K562 (cell line): ENCODE measurements at regions not wholly inside any gene's neighbourhood (a gene's known extent, or its start where the extent isn't known, plus 50 kb on each side); places are given as distances from the start of the nearest gene placed in this dataset.

Experiments
- ATAC-seq: fragments of 200-7000 bp; cut with Tn5 transposase; 3 replicates; pipeline ENCODE4 v1.9.1; 2020; ENCODE audit warnings: moderate library complexity
- BruUV-seq: library from RNA; stranded (reverse); fragments of 400-500 nt; replicated peaks from 2 replicates; lab custom pipeline; 2021; lab: Mats Ljungman, UMichigan
- CTCF ChIA-PET: fragments of 300-600 bp; formaldehyde crosslinking; extraction: SDS; loops from one replicate; lab custom pipeline; 2021; ENCODE audit warnings: low intra/inter-chr PET ratio; lab: Yijun Ruan, JAX
- POLR2A ChIA-PET: fragments of 300-600, 350-650 bp; sonication (Branson Sonifier 250); formaldehyde crosslinking; extraction: SDS; loops from one replicate; lab custom pipeline; 2021; ENCODE audit warnings: antibody characterized with exemption, inconsistent platforms; lab: Yijun Ruan, JAX
- DNase-seq, 4 experiments: peaks; one replicate each; pipeline versions ENCODE4 v3.0.0 to v3.0.0-alpha.2; 2011 to 2018; ENCODE audit warnings: low spot score in 3 of 4, mixed read lengths in 3 of 4; ENCODE audit errors: extremely low read depth in 1 of 4
- FAIRE-seq: peaks from 2 replicates; lab custom pipeline; 2011; peaks lifted over from hg19 to GRCh38; lab: Jason Lieb, UNC
- H2AFZ ChIP-seq: 2 replicates; pipeline ENCODE4 v1.6.0; 2011; ENCODE audit warnings: low read depth, low read length, control low read depth, inconsistent platforms
- H3K27ac ChIP-seq: fragments of 200-600 bp; 3 replicates; pipeline ENCODE4 v1.8.0; 2011; ENCODE audit warnings: low read depth, mild to moderate bottlenecking, control low read depth, inconsistent platforms, low read length, moderate library complexity, mixed read lengths; ENCODE audit errors: extremely low read depth
- H3K27me3 ChIP-seq, 2 experiments: fragments of 300-600 bp in 1 of 2; 2 replicates in 1 of 2; 3 replicates in 1 of 2; pipeline versions ENCODE4 v1.6.0 to v1.8.0; 2011; ENCODE audit warnings: inconsistent platforms in 2 of 2, low read length in 2 of 2, mild to moderate bottlenecking in 1 of 2, mixed read lengths in 1 of 2, moderate library complexity in 1 of 2; ENCODE audit not compliant: control insufficient read depth in 2 of 2, insufficient read depth in 2 of 2
- H3K36me3 ChIP-seq: fragments of 300-600 bp; 3 replicates; pipeline ENCODE4 v1.8.0; 2011; ENCODE audit warnings: mild to moderate bottlenecking, low read length, inconsistent platforms; ENCODE audit not compliant: control insufficient read depth, insufficient read depth
- H3K4me1 ChIP-seq, 2 experiments: fragments of 200-600 bp in 1 of 2; replicated peaks in 1 of 2; 2 replicates in 1 of 2; 3 replicates in 1 of 2; pipeline versions ENCODE4 v1.5.1 to v1.8.0; 2011; ENCODE audit warnings: inconsistent platforms in 2 of 2, low read length in 2 of 2, mild to moderate bottlenecking in 1 of 2, mixed read lengths in 1 of 2, moderate library complexity in 1 of 2; ENCODE audit not compliant: control insufficient read depth in 2 of 2, insufficient read depth in 2 of 2
- H3K4me2 ChIP-seq: 2 replicates; pipeline ENCODE4 v1.6.1; 2011; ENCODE audit warnings: low read length, control low read depth, inconsistent platforms, mixed read lengths; ENCODE audit not compliant: insufficient read depth
- H3K4me3 ChIP-seq: fragments of 200-600 bp; sonication (generic), shearing (Covaris generic); 2 replicates; pipeline ENCODE4 v1.5.1; 2016; ENCODE audit warnings: control low read depth, inconsistent platforms
- H3K79me2 ChIP-seq: fragments of 200-600 bp; 3 replicates; pipeline ENCODE4 v1.8.0; 2011; ENCODE audit warnings: low read length, inconsistent platforms; ENCODE audit not compliant: control insufficient read depth, insufficient read depth
- H3K9ac ChIP-seq, 2 experiments: 2 replicates each; pipeline versions ENCODE4 v1.6.0 to v1.6.1; 2011; ENCODE audit warnings: low read depth in 2 of 2, low read length in 2 of 2, control low read depth in 1 of 2, inconsistent platforms in 1 of 2, mild to moderate bottlenecking in 1 of 2, mixed read lengths in 1 of 2; ENCODE audit not compliant: insufficient read depth in 1 of 2
- H3K9me1 ChIP-seq: one replicate; pipeline ENCODE4 v1.6.0; 2011; ENCODE audit warnings: inconsistent platforms, mild to moderate bottlenecking, low read length, moderate library complexity; ENCODE audit not compliant: control insufficient read depth, insufficient read depth
- H3K9me3 ChIP-seq: replicated peaks from 2 replicates; pipeline ENCODE4 v1.5.1; 2011; ENCODE audit warnings: low read depth, low read length, inconsistent platforms; ENCODE audit not compliant: control insufficient read depth, insufficient read depth
- H4K20me1 ChIP-seq: replicated peaks from 2 replicates; pipeline ENCODE4 v1.6.1; 2011; ENCODE audit warnings: low read length, inconsistent platforms, mixed read lengths; ENCODE audit not compliant: control insufficient read depth, insufficient read depth
- CC2D1A ChIP-seq: fragments of 450-650 bp; IDR thresholded peaks from 2 replicates; pipeline ENCODE4 v1.6.1; 2017; ENCODE audit warnings: mild to moderate bottlenecking
- ELF4 ChIP-seq: fragments of 450-650 bp; formaldehyde crosslinking; IDR thresholded peaks from 2 replicates; pipeline ENCODE4 v1.4.0; 2022; ENCODE audit warnings: missing genetic modification characterization
- HDAC6 ChIP-seq: IDR thresholded peaks from 2 replicates; pipeline ENCODE4 v1.6.1; 2012; ENCODE audit warnings: low read depth, mild to moderate bottlenecking, control low read depth, inconsistent platforms, low read length, moderate library complexity
- HEY1 ChIP-seq: fragments of 250-450 bp; sonication (Bioruptor Pico); IDR thresholded peaks from 2 replicates; pipeline ENCODE4 v1.5.0; 2020; ENCODE audit warnings: mild to moderate bottlenecking, moderate library complexity, borderline replicate concordance
- MEF2A ChIP-seq: IDR thresholded peaks from 2 replicates; pipeline ENCODE4 v1.6.1; 2011; ENCODE audit warnings: low read depth, mild to moderate bottlenecking, low read length, moderate library complexity; ENCODE audit not compliant: control insufficient read depth
- MLLT1 ChIP-seq, 2 experiments: fragments of 450-650 bp; IDR thresholded peaks; 2 replicates each; pipeline ENCODE4 v1.6.1; 2016
- PATZ1 ChIP-seq: fragments of 250-450 bp; sonication (Bioruptor Pico); IDR thresholded peaks from 2 replicates; pipeline ENCODE4 v1.5.0; 2020; ENCODE audit warnings: mild to moderate bottlenecking, borderline replicate concordance
- SETDB1 ChIP-seq: IDR thresholded peaks from one replicate; pipeline ENCODE4 v1.6.1; 2012; ENCODE audit warnings: low read length, control low read depth, inconsistent platforms
- SPI1 ChIP-seq: IDR thresholded peaks from 2 replicates; pipeline ENCODE4 v1.6.1; 2011; ENCODE audit warnings: low read depth, low read length, control low read depth, borderline replicate concordance
- SREBF2 ChIP-seq: sonication (generic); formaldehyde crosslinking; IDR thresholded peaks from 2 replicates; pipeline ENCODE4 v1.4.0; 2020; ENCODE audit warnings: mild to moderate bottlenecking, missing genetic modification reagents
- ZNF282 ChIP-seq: sonication (generic); formaldehyde crosslinking; IDR thresholded peaks from 2 replicates; pipeline ENCODE4 v1.8.1; 2023; ENCODE audit warnings: missing genetic modification reagents
- ZNF586 ChIP-seq: fragments of 450-650 bp; formaldehyde crosslinking; conservative IDR thresholded peaks from 2 replicates; pipeline ENCODE4 v1.4.0; 2020; ENCODE audit warnings: mild to moderate bottlenecking, moderate library complexity
- WGBS: fragments of 100-300 bp; shearing (Covaris generic); methylation state at CpG from one replicate; pipeline ENCODE4 v1.1.6; 2016; ENCODE audit warnings: low coverage, mixed read lengths; ENCODE audit not compliant: insufficient coverage; ENCODE audit errors: missing lambda C conversion rate; 5-methylcytosine and 5-hydroxymethylcytosine counted together
- in situ Hi-C: fragments of 300-500 bp; cut with MboI; formaldehyde crosslinking; loops from 4 replicates; pipeline ENCODE4 v1.15.0; 2018; ENCODE audit warnings: inconsistent platforms, mixed read lengths
- intact Hi-C: fragments of 100-400 bp; cut with micrococcal nuclease; formaldehyde crosslinking; loops from 2 replicates; pipeline ENCODE4 v1.14.2; 2022
- TF ChIP-seq, protein P1 (sequence below): fragments of 450-650 bp; conservative IDR thresholded peaks from 2 replicates; pipeline ENCODE4 v1.6.1; 2016; ENCODE audit warnings: missing genetic modification characterization, low read depth, mild to moderate bottlenecking, control low read depth, missing compliant biosample characterization
- TF ChIP-seq, protein P2 (sequence below): fragments of 150-350 bp; conservative IDR thresholded peaks from 2 replicates; pipeline ENCODE4 v1.6.1; 2014; ENCODE audit warnings: low read length

GRCh38 chr6:86256615-86257187 is 614.0 kb upstream of the SYNCRIP start (continued):
- TF ChIP-seq ZNF282 (CRISPR knock-in tag): no peak
- TF ChIP-seq SETDB1: no peak

- FAIRE-seq (no peak), DNase-seq (no peak), ATAC-seq (no peak)
- no peaks in the 10 kb centered on the region for H3K36me3 ChIP-seq
- no peak overlapping the region for H2AFZ ChIP-seq
- no peaks in the 10 kb centered on the region for H3K4me1 ChIP-seq
- CTCF ChIA-PET: no interaction called here
- BruUV-seq: no TSS peak
- intact Hi-C loops: no loop called here
- in situ Hi-C loops: no loop called here
- H3K79me2 ChIP-seq: no peaks in the 10 kb centered on the region
- no peak overlapping the region for H3K9ac ChIP-seq
- no peaks in the 10 kb centered on the region for H3K9me1 ChIP-seq
- H3K27me3 ChIP-seq: no peaks in the 10 kb centered on the region
- POLR2A ChIA-PET: no interaction called here
- H3K27ac ChIP-seq: no peak overlapping the region
- no peak overlapping the region for H3K4me2 ChIP-seq
- no peaks in the 10 kb centered on the region for H4K20me1 ChIP-seq
- WGBS: 0% methylated on average over 1 of the region's 1 CpG
- H3K4me3 ChIP-seq: no peak overlapping the region
- H3K9me3 ChIP-seq: no peaks in the 10 kb centered on the region
- TF ChIP-seq ELF4 (CRISPR knock-in tag): no peak
- no peak for TF ChIP-seq HDAC6
- TF ChIP-seq SREBF2 (CRISPR knock-in tag): no peak
- TF ChIP-seq ZNF586 (CRISPR knock-in tag): no peak
- TF ChIP-seq, protein P1, sequence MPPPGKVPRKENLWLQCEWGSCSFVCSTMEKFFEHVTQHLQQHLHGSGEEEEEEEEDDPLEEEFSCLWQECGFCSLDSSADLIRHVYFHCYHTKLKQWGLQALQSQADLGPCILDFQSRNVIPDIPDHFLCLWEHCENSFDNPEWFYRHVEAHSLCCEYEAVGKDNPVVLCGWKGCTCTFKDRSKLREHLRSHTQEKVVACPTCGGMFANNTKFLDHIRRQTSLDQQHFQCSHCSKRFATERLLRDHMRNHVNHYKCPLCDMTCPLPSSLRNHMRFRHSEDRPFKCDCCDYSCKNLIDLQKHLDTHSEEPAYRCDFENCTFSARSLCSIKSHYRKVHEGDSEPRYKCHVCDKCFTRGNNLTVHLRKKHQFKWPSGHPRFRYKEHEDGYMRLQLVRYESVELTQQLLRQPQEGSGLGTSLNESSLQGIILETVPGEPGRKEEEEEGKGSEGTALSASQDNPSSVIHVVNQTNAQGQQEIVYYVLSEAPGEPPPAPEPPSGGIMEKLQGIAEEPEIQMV (tag): no peak
- no peak for TF ChIP-seq HEY1 (CRISPR knock-in tag)
- no peak for TF ChIP-seq PATZ1 (CRISPR knock-in tag)
- no peak for TF ChIP-seq MEF2A
- TF ChIP-seq, protein P2, sequence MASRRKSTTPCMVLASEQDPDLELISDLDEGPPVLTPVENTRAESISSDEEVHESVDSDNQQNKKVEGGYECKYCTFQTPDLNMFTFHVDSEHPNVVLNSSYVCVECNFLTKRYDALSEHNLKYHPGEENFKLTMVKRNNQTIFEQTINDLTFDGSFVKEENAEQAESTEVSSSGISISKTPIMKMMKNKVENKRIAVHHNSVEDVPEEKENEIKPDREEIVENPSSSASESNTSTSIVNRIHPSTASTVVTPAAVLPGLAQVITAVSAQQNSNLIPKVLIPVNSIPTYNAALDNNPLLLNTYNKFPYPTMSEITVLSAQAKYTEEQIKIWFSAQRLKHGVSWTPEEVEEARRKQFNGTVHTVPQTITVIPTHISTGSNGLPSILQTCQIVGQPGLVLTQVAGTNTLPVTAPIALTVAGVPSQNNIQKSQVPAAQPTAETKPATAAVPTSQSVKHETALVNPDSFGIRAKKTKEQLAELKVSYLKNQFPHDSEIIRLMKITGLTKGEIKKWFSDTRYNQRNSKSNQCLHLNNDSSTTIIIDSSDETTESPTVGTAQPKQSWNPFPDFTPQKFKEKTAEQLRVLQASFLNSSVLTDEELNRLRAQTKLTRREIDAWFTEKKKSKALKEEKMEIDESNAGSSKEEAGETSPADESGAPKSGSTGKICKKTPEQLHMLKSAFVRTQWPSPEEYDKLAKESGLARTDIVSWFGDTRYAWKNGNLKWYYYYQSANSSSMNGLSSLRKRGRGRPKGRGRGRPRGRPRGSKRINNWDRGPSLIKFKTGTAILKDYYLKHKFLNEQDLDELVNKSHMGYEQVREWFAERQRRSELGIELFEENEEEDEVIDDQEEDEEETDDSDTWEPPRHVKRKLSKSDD: no peak
- no peak for TF ChIP-seq SPI1
- TF ChIP-seq CC2D1A: no peak
- TF ChIP-seq MLLT1 (IDR thresholded peaks at IDR 0.05): no peak
Measured at GRCh38 chr6:86255973-86256372, 613.3 kb upstream of the SYNCRIP start.
